ENCODE measurements at regions not wholly inside any gene's neighbourhood (a gene's known extent, or its start where the extent isn't known, plus 50 kb on each side); places are given as distances from the start of the nearest gene placed in this dataset.
A peak's percentile ranks its signal among the peaks of the same experiment; 100 is the strongest.
"Not testable (repeated sequence)": the region's sequence is repeated elsewhere in the genome, so short reads cannot be mapped to it uniquely, and the experiment has no call there.

- intact Hi-C loops (cut with DNase I) = no loop called here
- ATAC-seq = no peak
These were observed 76.9 kb upstream of the KMT2C start for GRCh38 chr7:152512706-152513105.

GRCh38 chr7:152511736-152512135 lies 75.9 kb upstream of the KMT2C start:
- DNase-seq = no peak
- intact Hi-C loops (cut with DNase I) = no loop called here
- peak in 1 of 2 donors; percentile 44 for ATAC-seq

More at GRCh38 chr7:152512706-152513105, 76.9 kb upstream of the KMT2C start:
- DNase-seq = no peak

GRCh38 chr7:152508701-152509100 lies 72.9 kb upstream of the KMT2C start:
- intact Hi-C loops (cut with DNase I) = no loop called here
- ATAC-seq (no peak), DNase-seq (no peak)

GRCh38 chr7:152505606-152506005 lies 69.8 kb upstream of the KMT2C start:
- no peak for ATAC-seq
- DNase-seq = no peak
- intact Hi-C loops (cut with DNase I) = no loop called here

- no peak for ATAC-seq
- intact Hi-C loops (cut with DNase I) = no loop called here
- DNase-seq = no peak
These were observed 69.0 kb upstream of the KMT2C start for GRCh38 chr7:152504816-152505215.

GRCh38 chr7:152504367-152504766 lies 68.6 kb upstream of the KMT2C start:
- DNase-seq (no peak), ATAC-seq (no peak)
- intact Hi-C loops (cut with DNase I) = no loop called here

GRCh38 chr7:152502813-152503790 lies 67.3 kb upstream of the KMT2C start:
- DNase-seq = no peak
- intact Hi-C loops (cut with DNase I) = no loop called here

GRCh38 chr7:152501506-152501905 lies 65.7 kb upstream of the KMT2C start:
- intact Hi-C loops (cut with DNase I) = no loop called here
- DNase-seq (no peak), ATAC-seq (no peak)

More at GRCh38 chr7:152502813-152503790, 67.3 kb upstream of the KMT2C start:
- no peak for ATAC-seq

- DNase-seq; ATAC-seq; intact Hi-C loops (cut with DNase I): not testable (repeated sequence)
These were observed 64.2 kb upstream of the KMT2C start for GRCh38 chr7:152499969-152500368.

GRCh38 chr7:152495867-152496266 lies 60.1 kb upstream of the KMT2C start:
- DNase-seq (no peak), ATAC-seq (no peak)
- intact Hi-C loops (cut with DNase I) = no loop called here

- no peak for ATAC-seq
- intact Hi-C loops (cut with DNase I) = no loop called here
- DNase-seq = no peak
These were observed 57.1 kb upstream of the KMT2C start for GRCh38 chr7:152492952-152493351.

GRCh38 chr7:152489044-152489443 lies 53.2 kb upstream of the KMT2C start:
- intact Hi-C loops (cut with DNase I) = no loop called here
- ATAC-seq (no peak), DNase-seq (no peak)

GRCh38 chr7:152486968-152487367 lies 51.2 kb upstream of the KMT2C start:
- DNase-seq (no peak), ATAC-seq (no peak)
- intact Hi-C loops (cut with DNase I) = no loop called here

- DNase-seq (no peak), ATAC-seq (no peak)
- intact Hi-C loops (cut with DNase I) = no loop called here
These were observed 50.0 kb upstream of the KMT2C start for GRCh38 chr7:152485826-152486225.

Data from left cardiac atrium (tissue), 4 donors.